ENCODE measurements at regions not wholly inside any gene's neighbourhood (a gene's known extent, or its start where the extent isn't known, plus 50 kb on each side); places are given as distances from the start of the nearest gene placed in this dataset.
"Not testable (repeated sequence)": the region's sequence is repeated elsewhere in the genome, so short reads cannot be mapped to it uniquely, and the experiment has no call there.

- no peak for DNase-seq (ENCODE audit: low read depth)
These were observed 218.5 kb downstream of the RPS29 start for GRCh38 chr14:49367696-49368095.

GRCh38 chr14:49366416-49366815 lies 219.8 kb downstream of the RPS29 start:
- DNase-seq (ENCODE audit: low read depth), result no peak

GRCh38 chr14:49364752-49365117 lies 221.4 kb downstream of the RPS29 start:
- DNase-seq (ENCODE audit: low read depth), result no peak

- no peak for DNase-seq (ENCODE audit: low read depth)
These were observed 222.1 kb downstream of the RPS29 start for GRCh38 chr14:49363821-49364751.

GRCh38 chr14:49362916-49363315 lies 223.3 kb downstream of the RPS29 start:
- no peak for DNase-seq (ENCODE audit: low read depth)

GRCh38 chr14:49339130-49339529 lies 247.1 kb downstream of the RPS29 start:
- no peak for DNase-seq (ENCODE audit: low read depth)

GRCh38 chr14:49319810-49320209 lies 266.4 kb downstream of the RPS29 start:
- no peak for DNase-seq (ENCODE audit: low read depth)

- no peak for DNase-seq (ENCODE audit: low read depth)
These were observed 270.6 kb downstream of the RPS29 start for GRCh38 chr14:49315570-49315969.

- DNase-seq (ENCODE audit: low read depth), result peak; percentile 41
These were observed 271.4 kb downstream of the RPS29 start for GRCh38 chr14:49314737-49315136.

- DNase-seq (ENCODE audit: low read depth), result no peak
These were observed 273.1 kb downstream of the RPS29 start for GRCh38 chr14:49313108-49313507.

GRCh38 chr14:49310298-49310697 lies 275.9 kb downstream of the RPS29 start:
- DNase-seq (ENCODE audit: low read depth), result no peak

- DNase-seq (ENCODE audit: low read depth), result peak; percentile 26
These were observed 279.9 kb downstream of the RPS29 start for GRCh38 chr14:49306152-49306751.

GRCh38 chr14:49303946-49304516 lies 282.1 kb downstream of the RPS29 start:
- DNase-seq (ENCODE audit: low read depth), result no peak

- DNase-seq (ENCODE audit: low read depth), result no peak
These were observed 289.1 kb downstream of the RPS29 start for GRCh38 chr14:49297102-49297501.

GRCh38 chr14:49294621-49295148 lies 291.5 kb downstream of the RPS29 start:
- DNase-seq (ENCODE audit: low read depth), result no peak

GRCh38 chr14:49287004-49287403 lies 299.2 kb downstream of the RPS29 start:
- DNase-seq (ENCODE audit: low read depth), result no peak

GRCh38 chr14:49286257-49286983 lies 299.8 kb downstream of the RPS29 start:
- DNase-seq (ENCODE audit: low read depth), result no peak

- DNase-seq (ENCODE audit: low read depth), result no peak
These were observed 305.6 kb downstream of the RPS29 start for GRCh38 chr14:49280566-49280965.

- no peak for DNase-seq (ENCODE audit: low read depth)
These were observed 335.7 kb downstream of the RPS29 start for GRCh38 chr14:49250517-49250916.

- DNase-seq (ENCODE audit: low read depth), result peak; percentile 82
These were observed 336.1 kb downstream of the RPS29 start for GRCh38 chr14:49250109-49250508.

- peak; percentile 54 for DNase-seq (ENCODE audit: low read depth)
These were observed 337.2 kb downstream of the RPS29 start for GRCh38 chr14:49249022-49249421.

- DNase-seq (ENCODE audit: low read depth), result not testable (repeated sequence)
These were observed 342.4 kb downstream of the RPS29 start for GRCh38 chr14:49243777-49244176.

Measured in HS-5 (cell line).